H9 (cell line): ENCODE measurements at regions not wholly inside any gene's neighbourhood (a gene's known extent, or its start where the extent isn't known, plus 50 kb on each side); places are given as distances from the start of the nearest gene placed in this dataset.

Experiments used
- DNase-seq: peaks from one replicate; pipeline ENCODE4 v3.0.0-alpha.2; 2017
- H2AFZ ChIP-seq: one replicate; pipeline ENCODE4 v1.6.1; 2013; ENCODE audit warnings: mild to moderate bottlenecking, low read length, control low read depth, moderate library complexity
- H2AK5ac ChIP-seq: 2 replicates; pipeline ENCODE4 v1.6.1; 2013; ENCODE audit warnings: low read length, control low read depth, mixed read lengths; ENCODE audit not compliant: insufficient read length
- H2BK120ac ChIP-seq: one replicate; pipeline ENCODE4 v1.6.1; 2013; ENCODE audit warnings: low read depth, mild to moderate bottlenecking, low read length, control low read depth, inconsistent platforms; ENCODE audit not compliant: poor library complexity, severe bottlenecking
- H2BK12ac ChIP-seq: 2 replicates; pipeline ENCODE4 v1.6.1; 2013; ENCODE audit warnings: low read length, control low read depth, mixed read lengths, low read depth; ENCODE audit not compliant: insufficient read length
- H2BK15ac ChIP-seq: 2 replicates; pipeline ENCODE4 v1.6.1; 2013; ENCODE audit warnings: low read depth, low read length, control low read depth
- H2BK20ac ChIP-seq: one replicate; pipeline ENCODE4 v1.6.1; 2013; ENCODE audit warnings: low read depth, mild to moderate bottlenecking, low read length, control low read depth, inconsistent platforms; ENCODE audit not compliant: poor library complexity, severe bottlenecking
- H2BK5ac ChIP-seq: 2 replicates; pipeline ENCODE4 v1.6.1; 2013; ENCODE audit warnings: low read length, control low read depth, mixed read lengths; ENCODE audit not compliant: insufficient read length
- H3K14ac ChIP-seq: 2 replicates; pipeline ENCODE4 v1.6.1; 2013; ENCODE audit warnings: low read length, control low read depth; ENCODE audit not compliant: insufficient read depth
- H3K18ac ChIP-seq: 2 replicates; pipeline ENCODE4 v1.6.1; 2013; ENCODE audit warnings: low read depth, mild to moderate bottlenecking, mixed read lengths, low read length, control low read depth; ENCODE audit not compliant: insufficient read length
- H3K23ac ChIP-seq: 2 replicates; pipeline ENCODE4 v1.6.1; 2013; ENCODE audit warnings: low read length, control low read depth, mixed read lengths, low read depth; ENCODE audit not compliant: insufficient read length
- H3K23me2 ChIP-seq: 2 replicates; pipeline ENCODE4 v1.6.1; 2013; ENCODE audit warnings: low read depth, mild to moderate bottlenecking, mixed read lengths, low read length, control low read depth; ENCODE audit not compliant: insufficient read length, poor library complexity, severe bottlenecking
- H3K27ac ChIP-seq: 2 replicates; pipeline ENCODE4 v1.5.1; 2013; ENCODE audit warnings: low read length, control low read depth, mixed read lengths, low read depth; ENCODE audit not compliant: insufficient read length
- H3K27me3 ChIP-seq: 2 replicates; pipeline ENCODE4 v1.6.1; 2013; ENCODE audit warnings: low read length, control low read depth, inconsistent platforms; ENCODE audit not compliant: insufficient read depth
- H3K4ac ChIP-seq: 2 replicates; pipeline ENCODE4 v1.6.1; 2013; ENCODE audit warnings: low read depth, mild to moderate bottlenecking, control low read depth, inconsistent platforms, low read length, moderate library complexity
- H3K4me1 ChIP-seq: 2 replicates; pipeline ENCODE4 v1.6.1; 2013; ENCODE audit warnings: low read length, control low read depth, inconsistent platforms; ENCODE audit not compliant: insufficient read depth
- H3K4me2 ChIP-seq: 2 replicates; pipeline ENCODE4 v1.6.1; 2013; ENCODE audit warnings: low read length, control low read depth, mixed read lengths; ENCODE audit not compliant: insufficient read length, insufficient read depth
- H3K56ac ChIP-seq: 2 replicates; pipeline ENCODE4 v1.6.1; 2013; ENCODE audit warnings: low read depth, mild to moderate bottlenecking, mixed read lengths, low read length, control low read depth; ENCODE audit not compliant: insufficient read length
- H3K79me1 ChIP-seq: 2 replicates; pipeline ENCODE4 v1.6.1; 2013; ENCODE audit warnings: low read depth, mild to moderate bottlenecking, moderate library complexity, low read length, control low read depth, inconsistent platforms; ENCODE audit not compliant: insufficient read depth, poor library complexity, severe bottlenecking
- H3K79me2 ChIP-seq: 2 replicates; pipeline ENCODE4 v1.6.1; 2013; ENCODE audit warnings: low read length, control low read depth, inconsistent platforms; ENCODE audit not compliant: insufficient read depth
- H3K9ac ChIP-seq: 2 replicates; pipeline ENCODE4 v1.6.1; 2013; ENCODE audit warnings: low read length, control low read depth, mixed read lengths; ENCODE audit not compliant: insufficient read length; ENCODE audit errors: extremely low read depth
- H3K9me3 ChIP-seq: one replicate; pipeline ENCODE4 v1.6.1; 2013; ENCODE audit warnings: low read depth, low read length, inconsistent platforms; ENCODE audit not compliant: control insufficient read depth
- H3T11ph ChIP-seq: one replicate; pipeline ENCODE4 v1.6.1; 2013; ENCODE audit warnings: mild to moderate bottlenecking, low read length, control low read depth, inconsistent platforms
- H4K20me1 ChIP-seq: one replicate; pipeline ENCODE4 v1.6.1; 2013; ENCODE audit not compliant: control insufficient read depth, insufficient read length, insufficient read depth
- H4K5ac ChIP-seq: 2 replicates; pipeline ENCODE4 v1.6.1; 2013; ENCODE audit warnings: low read depth, mild to moderate bottlenecking, mixed read lengths, low read length, control low read depth; ENCODE audit not compliant: insufficient read length
- H4K8ac ChIP-seq: replicated peaks from 2 replicates; pipeline ENCODE4 v1.6.1; 2013; ENCODE audit warnings: low read length, control low read depth, mixed read lengths, low read depth; ENCODE audit not compliant: insufficient read length
- H4K91ac ChIP-seq: 2 replicates; pipeline ENCODE4 v1.6.1; 2013; ENCODE audit warnings: low read depth, mild to moderate bottlenecking, moderate library complexity, mixed read lengths, low read length, control low read depth; ENCODE audit not compliant: insufficient read length
- H3K27ac Mint-ChIP-seq, 3 experiments: 2 replicates in 2 of 3; 3 replicates in 1 of 3; pipeline ENCODE4 v1.8.0; 2020 to 2021; ENCODE audit warnings: mixed read lengths in 3 of 3, mild to moderate bottlenecking in 1 of 3, moderate library complexity in 1 of 3
- H3K27me3 Mint-ChIP-seq: 2 replicates; pipeline ENCODE4 v1.8.0; 2021; ENCODE audit warnings: low read depth, mild to moderate bottlenecking, moderate library complexity, mixed read lengths
- H3K36me3 Mint-ChIP-seq, 3 experiments: 2 replicates in 2 of 3; 3 replicates in 1 of 3; pipeline ENCODE4 v1.8.0; 2020 to 2021; ENCODE audit warnings: low read depth in 3 of 3, mixed read lengths in 3 of 3; ENCODE audit not compliant: insufficient read depth in 1 of 3
- H3K4me1 Mint-ChIP-seq, 2 experiments: 2 replicates each; pipeline ENCODE4 v1.8.0; 2020; ENCODE audit warnings: mixed read lengths in 2 of 2
- H3K4me3 Mint-ChIP-seq, 2 experiments: 2 replicates in 1 of 2; 3 replicates in 1 of 2; pipeline ENCODE4 v1.8.0; 2020 to 2021; ENCODE audit warnings: mild to moderate bottlenecking in 2 of 2, mixed read lengths in 2 of 2, moderate library complexity in 1 of 2
- H3K9me3 Mint-ChIP-seq, 2 experiments: 2 replicates in 1 of 2; 3 replicates in 1 of 2; pipeline ENCODE4 v1.8.0; 2020; ENCODE audit warnings: mild to moderate bottlenecking in 2 of 2, mixed read lengths in 2 of 2, moderate library complexity in 1 of 2
- WGBS: extraction: QIAGEN DNeasy Blood & Tissue Kit; methylation state at CpG from one replicate; pipeline ENCODE4 v1.1.7; 2013; ENCODE audit warnings: missing lambda C conversion rate, low lambda C conversion rate, mixed read lengths; ENCODE audit not compliant: insufficient read length; ENCODE audit errors: extremely low coverage; 5-methylcytosine and 5-hydroxymethylcytosine counted together
- TF ChIP-seq, protein P1 (sequence below): fragments of 200-600 bp; sonication (generic); conservative IDR thresholded peaks from 3 replicates; pipeline ENCODE4 v1.8.0; 2021; ENCODE audit warnings: antibody characterized with exemption, mild to moderate bottlenecking

DNA sequence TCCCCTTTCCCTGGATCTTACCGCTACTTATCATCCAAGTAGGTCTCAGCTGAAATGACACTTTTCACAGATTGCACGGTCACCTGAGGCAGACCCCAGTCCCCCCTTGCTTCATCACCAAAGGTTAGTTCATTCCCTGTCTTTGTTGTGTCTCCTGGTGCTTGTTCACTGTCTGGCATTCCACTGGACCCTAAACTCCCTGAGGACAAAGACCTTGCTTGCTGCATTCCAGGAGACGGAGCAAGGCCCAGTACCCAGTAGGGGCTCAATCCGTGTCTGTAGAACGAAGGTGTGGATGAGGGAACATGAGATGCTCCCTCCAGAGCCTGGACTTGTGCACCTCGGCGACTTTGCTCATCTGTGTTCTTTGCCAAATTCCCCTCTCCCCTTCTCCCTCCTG is 160.0 kb downstream of the RAB11FIP2 start:
- Histone ChIP-seq H3T11ph (no peak overlapping the region), H3K23ac (no peak overlapping the region), H2AK5ac (no peak overlapping the region), H3K4ac (no peak overlapping the region), H2BK20ac (no peak overlapping the region), H3K79me1 (no peaks in the 10 kb centered on the region), H4K20me1 (no peaks in the 10 kb centered on the region), H3K56ac (no peak overlapping the region), H3K79me2 (no peaks in the 10 kb centered on the region), H2BK120ac (no peak overlapping the region), H3K14ac (no peak overlapping the region), H2BK15ac (no peak overlapping the region), H2BK12ac (no peak overlapping the region), H2AFZ (no peak overlapping the region), H3K4me1 (no peaks in the 10 kb centered on the region; the same call in 1 of the 2 replicates), H4K8ac (no peak overlapping the region), H3K9ac (no peak overlapping the region), H3K23me2 (no peaks in the 10 kb centered on the region), H4K91ac (no peak overlapping the region), H4K5ac (no peak overlapping the region), H3K4me2 (no peak overlapping the region), H3K9me3 (no peaks in the 10 kb centered on the region), H3K27ac (no peak overlapping the region), H2BK5ac (no peak overlapping the region), H3K27me3 (no peaks in the 10 kb centered on the region), H3K18ac (no peak overlapping the region)
- no peak for DNase-seq
- no peak overlapping the region; a peak in 1 of 7 replicates for H3K27ac Mint-ChIP-seq
- TF ChIP-seq, protein P1, sequence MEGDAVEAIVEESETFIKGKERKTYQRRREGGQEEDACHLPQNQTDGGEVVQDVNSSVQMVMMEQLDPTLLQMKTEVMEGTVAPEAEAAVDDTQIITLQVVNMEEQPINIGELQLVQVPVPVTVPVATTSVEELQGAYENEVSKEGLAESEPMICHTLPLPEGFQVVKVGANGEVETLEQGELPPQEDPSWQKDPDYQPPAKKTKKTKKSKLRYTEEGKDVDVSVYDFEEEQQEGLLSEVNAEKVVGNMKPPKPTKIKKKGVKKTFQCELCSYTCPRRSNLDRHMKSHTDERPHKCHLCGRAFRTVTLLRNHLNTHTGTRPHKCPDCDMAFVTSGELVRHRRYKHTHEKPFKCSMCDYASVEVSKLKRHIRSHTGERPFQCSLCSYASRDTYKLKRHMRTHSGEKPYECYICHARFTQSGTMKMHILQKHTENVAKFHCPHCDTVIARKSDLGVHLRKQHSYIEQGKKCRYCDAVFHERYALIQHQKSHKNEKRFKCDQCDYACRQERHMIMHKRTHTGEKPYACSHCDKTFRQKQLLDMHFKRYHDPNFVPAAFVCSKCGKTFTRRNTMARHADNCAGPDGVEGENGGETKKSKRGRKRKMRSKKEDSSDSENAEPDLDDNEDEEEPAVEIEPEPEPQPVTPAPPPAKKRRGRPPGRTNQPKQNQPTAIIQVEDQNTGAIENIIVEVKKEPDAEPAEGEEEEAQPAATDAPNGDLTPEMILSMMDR: no peak
- H3K36me3 Mint-ChIP-seq: peaks cover 0 to 4% (median 1%) of the 10 kb centered on the region in 3 experiments; a peak in 3 of 7 replicates
- H3K27me3 Mint-ChIP-seq: no peaks in the 10 kb centered on the region
- H3K9me3 Mint-ChIP-seq: peaks cover 2 to 3% of the 10 kb centered on the region in 2 experiments; a peak in 1 of 5 replicates
- no peak overlapping the region for H3K4me3 Mint-ChIP-seq
- peaks cover 20 to 22% of the 10 kb centered on the region in 2 experiments for H3K4me1 Mint-ChIP-seq
- no CpG with 5 or more reads among the region's 7 CpGs for WGBS
